ENCODE measurements at regions not wholly inside any gene's neighbourhood (a gene's known extent, or its start where the extent isn't known, plus 50 kb on each side); places are given as distances from the start of the nearest gene placed in this dataset.

DNA sequence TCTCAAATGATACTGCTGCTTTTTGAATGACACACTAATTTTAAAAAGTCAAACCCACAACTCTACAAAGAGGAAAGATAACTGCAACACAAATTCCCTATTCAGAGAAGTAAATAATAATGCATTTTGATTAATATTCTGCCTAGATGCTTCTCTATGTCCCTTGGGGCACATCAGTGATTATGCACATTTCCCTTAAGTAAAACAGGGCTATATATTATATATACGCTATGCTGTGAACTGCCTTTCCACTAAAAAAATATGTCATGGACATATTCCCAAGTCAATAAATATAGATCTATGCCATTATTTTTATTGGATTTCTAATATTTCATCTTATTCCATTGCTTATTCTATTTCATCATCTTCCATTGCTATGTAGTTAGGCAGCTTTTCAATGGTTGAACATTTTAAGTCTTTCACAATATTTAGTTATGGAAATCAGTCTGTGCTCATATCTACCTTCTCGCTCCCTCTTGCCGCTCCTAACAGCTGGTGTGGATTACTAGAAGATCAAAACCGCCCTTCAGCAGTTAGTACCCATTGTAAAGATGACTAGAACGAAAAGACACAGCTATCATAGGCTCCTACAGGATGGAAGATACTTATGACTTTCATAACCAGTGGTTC, 468.2 kb upstream of the GOT2 start:
- TF ChIP-seq, protein P1, sequence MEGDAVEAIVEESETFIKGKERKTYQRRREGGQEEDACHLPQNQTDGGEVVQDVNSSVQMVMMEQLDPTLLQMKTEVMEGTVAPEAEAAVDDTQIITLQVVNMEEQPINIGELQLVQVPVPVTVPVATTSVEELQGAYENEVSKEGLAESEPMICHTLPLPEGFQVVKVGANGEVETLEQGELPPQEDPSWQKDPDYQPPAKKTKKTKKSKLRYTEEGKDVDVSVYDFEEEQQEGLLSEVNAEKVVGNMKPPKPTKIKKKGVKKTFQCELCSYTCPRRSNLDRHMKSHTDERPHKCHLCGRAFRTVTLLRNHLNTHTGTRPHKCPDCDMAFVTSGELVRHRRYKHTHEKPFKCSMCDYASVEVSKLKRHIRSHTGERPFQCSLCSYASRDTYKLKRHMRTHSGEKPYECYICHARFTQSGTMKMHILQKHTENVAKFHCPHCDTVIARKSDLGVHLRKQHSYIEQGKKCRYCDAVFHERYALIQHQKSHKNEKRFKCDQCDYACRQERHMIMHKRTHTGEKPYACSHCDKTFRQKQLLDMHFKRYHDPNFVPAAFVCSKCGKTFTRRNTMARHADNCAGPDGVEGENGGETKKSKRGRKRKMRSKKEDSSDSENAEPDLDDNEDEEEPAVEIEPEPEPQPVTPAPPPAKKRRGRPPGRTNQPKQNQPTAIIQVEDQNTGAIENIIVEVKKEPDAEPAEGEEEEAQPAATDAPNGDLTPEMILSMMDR (IDR thresholded peaks at IDR 0.05) = no peak
- no peak for TF ChIP-seq POLR2A (IDR thresholded peaks at IDR 0.05)

Measured in lower leg skin (tissue), 3 donors.